ENCODE measurements at regions not wholly inside any gene's neighbourhood (a gene's known extent, or its start where the extent isn't known, plus 50 kb on each side); places are given as distances from the start of the nearest gene placed in this dataset.

DNA sequence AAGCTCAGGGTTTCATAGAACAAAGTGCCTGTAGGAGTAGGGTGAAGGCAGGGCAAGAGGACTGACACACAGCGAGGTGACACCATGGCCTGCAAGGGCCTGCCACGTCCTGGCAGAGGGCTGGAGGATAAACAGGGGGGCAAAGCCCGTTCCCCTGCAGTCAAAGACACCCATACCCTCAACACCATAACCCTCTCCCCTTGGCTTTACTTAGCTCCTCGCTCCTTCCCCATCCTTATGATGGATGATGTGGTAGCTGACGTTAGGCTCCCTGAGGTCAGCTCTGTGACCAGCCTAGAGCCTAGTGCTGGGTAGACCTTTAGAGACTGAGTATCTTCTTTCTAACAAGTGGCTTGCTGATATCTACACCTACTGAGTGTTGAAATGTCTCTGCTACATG is 683.3 kb upstream of the HS6ST1 start:
- TF ChIP-seq POLR2AphosphoS5 (IDR thresholded peaks at IDR 0.05; ENCODE audit: low read depth) (no peak), GABPA (IDR thresholded peaks at IDR 0.05; ENCODE audit: low read depth) (no peak)

All from HL-60 (cell line).